ENCODE measurements at regions not wholly inside any gene's neighbourhood (a gene's known extent, or its start where the extent isn't known, plus 50 kb on each side); places are given as distances from the start of the nearest gene placed in this dataset.
"Not testable (repeated sequence)": the region's sequence is repeated elsewhere in the genome, so short reads cannot be mapped to it uniquely, and the experiment has no call there.

DNA sequence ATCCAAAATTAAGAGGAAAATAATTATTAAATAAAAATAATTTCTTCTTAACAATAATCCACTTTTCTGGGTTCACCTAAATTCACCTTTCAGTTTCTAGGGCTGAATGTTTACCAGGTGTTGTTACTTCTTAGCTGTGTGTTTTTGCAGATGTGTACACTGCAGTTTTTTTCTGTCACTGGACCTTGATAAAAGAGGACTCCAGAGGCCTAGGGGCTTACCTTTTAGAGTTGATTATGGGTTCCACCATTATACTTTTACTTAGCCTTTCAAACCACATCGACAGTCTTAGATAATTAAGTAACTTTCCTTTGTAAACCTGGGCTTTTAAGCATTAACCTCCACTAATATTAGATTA is 766.5 kb downstream of the BCKDHB start:
- no peaks in the 10 kb centered on the region for H3K36me3 ChIP-seq
- no peak for DNase-seq
- no peaks in the 10 kb centered on the region for H3K27me3 ChIP-seq
- peak overlapping the region in 2 of 10 donors; percentile 26 to 36 for H3K27ac ChIP-seq
- peaks cover 0 to 20% (median 0%) of the 10 kb centered on the region in 11 donors for H3K9me3 ChIP-seq
- no peak overlapping the region for H3K4me3 ChIP-seq
- intact Hi-C loops (cut with DNase I), result no loop called here
- 84 to 97% methylated on average over 1 of the region's 1 CpG for WGBS, 2 donors
- ATAC-seq, result no peak
- TF ChIP-seq, protein P1, sequence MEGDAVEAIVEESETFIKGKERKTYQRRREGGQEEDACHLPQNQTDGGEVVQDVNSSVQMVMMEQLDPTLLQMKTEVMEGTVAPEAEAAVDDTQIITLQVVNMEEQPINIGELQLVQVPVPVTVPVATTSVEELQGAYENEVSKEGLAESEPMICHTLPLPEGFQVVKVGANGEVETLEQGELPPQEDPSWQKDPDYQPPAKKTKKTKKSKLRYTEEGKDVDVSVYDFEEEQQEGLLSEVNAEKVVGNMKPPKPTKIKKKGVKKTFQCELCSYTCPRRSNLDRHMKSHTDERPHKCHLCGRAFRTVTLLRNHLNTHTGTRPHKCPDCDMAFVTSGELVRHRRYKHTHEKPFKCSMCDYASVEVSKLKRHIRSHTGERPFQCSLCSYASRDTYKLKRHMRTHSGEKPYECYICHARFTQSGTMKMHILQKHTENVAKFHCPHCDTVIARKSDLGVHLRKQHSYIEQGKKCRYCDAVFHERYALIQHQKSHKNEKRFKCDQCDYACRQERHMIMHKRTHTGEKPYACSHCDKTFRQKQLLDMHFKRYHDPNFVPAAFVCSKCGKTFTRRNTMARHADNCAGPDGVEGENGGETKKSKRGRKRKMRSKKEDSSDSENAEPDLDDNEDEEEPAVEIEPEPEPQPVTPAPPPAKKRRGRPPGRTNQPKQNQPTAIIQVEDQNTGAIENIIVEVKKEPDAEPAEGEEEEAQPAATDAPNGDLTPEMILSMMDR (IDR thresholded peaks at IDR 0.05), result no peak
- no peaks in the 10 kb centered on the region for H3K4me1 ChIP-seq

DNA sequence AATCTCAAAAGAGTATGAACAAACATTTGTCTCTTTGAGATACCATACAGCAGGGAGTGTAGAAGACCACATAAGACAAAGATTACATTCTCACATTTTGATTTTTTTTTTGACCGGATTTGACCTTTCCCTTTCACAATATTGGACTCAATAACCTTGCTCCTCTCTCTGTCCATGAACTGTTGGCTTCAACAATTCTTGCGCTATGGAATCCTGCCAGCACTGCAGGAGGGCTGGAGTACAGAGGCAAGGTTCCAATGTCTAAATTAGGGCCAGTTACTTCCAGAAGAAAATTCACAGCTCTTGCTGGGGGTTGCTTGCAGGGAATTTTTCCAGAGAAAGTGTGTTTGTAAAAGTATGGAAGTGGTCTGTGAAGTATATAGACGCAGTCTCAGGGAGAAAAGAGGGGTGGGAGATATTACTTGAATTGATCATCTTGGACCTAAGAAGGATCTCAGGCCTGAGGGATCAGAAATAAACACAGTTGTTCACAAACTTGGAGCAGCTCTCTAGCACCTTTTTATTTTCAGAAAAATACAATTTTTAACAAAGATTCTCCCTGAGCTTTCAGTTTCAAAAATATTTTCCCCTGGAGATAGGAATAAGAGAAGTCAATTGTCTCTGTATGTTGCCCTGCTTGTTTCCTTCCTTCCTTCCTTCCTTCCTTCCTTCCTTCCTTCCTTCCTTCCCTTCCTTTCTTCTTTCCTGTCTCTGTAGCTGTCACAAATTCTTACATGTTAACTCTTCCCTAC is 765.9 kb downstream of the BCKDHB start:
- intact Hi-C loops (cut with DNase I), result no loop called here
- no peaks in the 10 kb centered on the region for H3K27me3 ChIP-seq
- no peaks in the 10 kb centered on the region for H3K36me3 ChIP-seq
- no peak overlapping the region for H3K4me3 ChIP-seq
- no peaks in the 10 kb centered on the region for H3K4me1 ChIP-seq
- 84% methylated on average over 3 of the region's 3 CpGs for WGBS, 2 donors
- H3K9me3 ChIP-seq, result peaks cover 0 to 20% (median 0%) of the 10 kb centered on the region in 11 donors
- ATAC-seq (peak in 5 of 8 donors; percentile 28 to 86 (median 50)), DNase-seq (peak in 1 of 2 donors; percentile 22)
- TF ChIP-seq, protein P1 (IDR thresholded peaks at IDR 0.05), result no peak
- peak overlapping the region in 2 of 10 donors; percentile 26 to 36 for H3K27ac ChIP-seq

DNA sequence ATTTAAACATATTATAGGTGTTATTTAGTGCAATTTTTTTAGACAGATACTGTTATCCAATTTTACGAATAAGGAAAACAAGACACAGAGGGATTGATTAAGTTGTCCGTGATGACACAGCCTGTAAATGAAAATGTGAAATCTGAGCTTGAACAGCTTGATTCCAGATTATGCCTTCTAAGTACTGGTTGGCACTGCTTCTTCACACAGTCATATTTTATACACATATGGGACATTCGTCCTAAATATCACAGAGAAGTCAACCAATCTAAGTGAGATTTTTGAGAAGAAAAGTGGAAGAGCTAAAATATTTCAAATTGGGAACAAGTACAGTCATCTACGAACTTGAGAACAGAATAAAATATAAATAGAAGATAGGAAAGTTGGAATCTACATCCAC is 756.3 kb downstream of the BCKDHB start:
- no peak for ATAC-seq
- 79 to 83% methylated on average over 4 of the region's 4 CpGs for WGBS, 2 donors
- Histone ChIP-seq H3K4me1 (no peaks in the 10 kb centered on the region), H3K4me3 (no peak overlapping the region), H3K27me3 (no peaks in the 10 kb centered on the region), H3K9me3 (peaks cover 0 to 5% (median 0%) of the 10 kb centered on the region in 11 donors), H3K36me3 (no peaks in the 10 kb centered on the region), H3K27ac (no peak overlapping the region)
- intact Hi-C loops (cut with DNase I), result no loop called here
- no peak for DNase-seq
- TF ChIP-seq, protein P1 (IDR thresholded peaks at IDR 0.05), result no peak

DNA sequence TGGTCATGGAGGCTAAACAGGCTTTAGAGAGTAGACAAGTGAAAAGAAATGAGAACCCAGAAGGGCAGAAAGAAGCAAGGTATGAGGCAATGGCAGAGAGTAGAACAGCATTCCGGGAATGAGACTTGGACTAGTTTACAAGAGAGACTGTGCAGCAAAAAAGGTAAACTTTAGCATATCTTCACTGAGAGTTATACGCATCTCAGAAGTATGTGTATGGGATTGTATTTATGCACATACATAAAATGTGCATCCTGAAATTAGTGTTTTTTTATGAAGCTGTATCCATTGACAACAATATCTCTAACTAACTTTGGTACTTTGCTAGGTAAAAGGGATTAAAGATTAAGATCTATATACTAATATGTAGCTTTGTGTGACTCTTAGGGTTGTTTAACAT is 753.6 kb downstream of the BCKDHB start:
- Histone ChIP-seq H3K9me3 (peaks cover 0 to 16% (median 11%) of the 10 kb centered on the region in 11 donors), H3K4me3 (no peak overlapping the region), H3K4me1 (no peaks in the 10 kb centered on the region), H3K27me3 (no peaks in the 10 kb centered on the region), H3K27ac (no peak overlapping the region), H3K36me3 (no peaks in the 10 kb centered on the region)
- TF ChIP-seq, protein P1 (IDR thresholded peaks at IDR 0.05), result no peak
- intact Hi-C loops (cut with DNase I), result no loop called here
- WGBS, 2 donors, result 90 to 94% methylated on average over 2 of the region's 2 CpGs
- DNase-seq (no peak), ATAC-seq (no peak)

DNA sequence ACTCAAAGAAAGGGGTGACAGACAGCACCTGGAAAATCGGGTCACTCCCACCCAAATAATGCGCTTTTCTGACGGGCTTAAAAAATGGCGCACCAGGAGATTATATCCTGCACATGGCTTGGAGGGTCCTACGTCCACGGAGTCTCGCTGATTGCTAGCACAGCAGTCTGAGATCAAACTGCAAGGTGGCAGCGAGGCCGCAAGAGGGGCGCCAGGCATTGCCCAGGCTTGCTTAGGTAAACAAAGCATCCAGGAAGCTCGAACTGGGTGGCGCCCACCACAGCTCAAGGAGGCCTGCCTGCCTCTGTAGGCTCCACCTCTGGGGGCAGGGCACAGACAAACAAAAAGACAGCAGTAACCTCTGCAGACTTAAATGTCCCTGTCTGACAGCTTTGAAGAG is 741.5 kb downstream of the BCKDHB start:
- DNase-seq; H3K4me1 ChIP-seq; H3K27ac ChIP-seq; H3K4me3 ChIP-seq; H3K27me3 ChIP-seq; ATAC-seq; intact Hi-C loops (cut with DNase I); H3K36me3 ChIP-seq: not testable (repeated sequence)
- peaks cover 0 to 43% (median 19%) of the 10 kb centered on the region in 11 donors for H3K9me3 ChIP-seq
- WGBS, 2 donors, result 92 to 96% methylated on average over 12 of the region's 12 CpGs
